RWPE2 (cell line): ENCODE measurements at regions not wholly inside any gene's neighbourhood (a gene's known extent, or its start where the extent isn't known, plus 50 kb on each side); places are given as distances from the start of the nearest gene placed in this dataset.

Experiments used
- ATAC-seq: fragments of 200-7000 bp; cut with Tn5 transposase; 3 replicates; pipeline ENCODE4 v1.9.1; 2021; ENCODE audit warnings: low read depth
- DNase-seq: peaks from one replicate; pipeline ENCODE4 v3.0.0-alpha.2; 2020; ENCODE audit warnings: low spot score
- H3K27ac ChIP-seq: fragments of 450-650 bp; 2 replicates; pipeline ENCODE4 v1.5.1; 2017; ENCODE audit warnings: mild to moderate bottlenecking; ENCODE audit not compliant: poor library complexity, severe bottlenecking
- H3K27me3 ChIP-seq: fragments of 250-450 bp; sonication (Bioruptor Pico); 2 replicates; pipeline ENCODE4 v1.5.1; 2021; ENCODE audit warnings: mild to moderate bottlenecking, moderate library complexity; ENCODE audit not compliant: insufficient read depth, poor library complexity, severe bottlenecking
- H3K36me3 ChIP-seq: fragments of 250-450 bp; sonication (Bioruptor Pico); 2 replicates; pipeline ENCODE4 v1.5.1; 2020; ENCODE audit warnings: low read depth, mild to moderate bottlenecking, moderate library complexity
- H3K4me1 ChIP-seq: fragments of 250-450 bp; sonication (Bioruptor Pico); 2 replicates; pipeline ENCODE4 v1.5.1; 2021; ENCODE audit warnings: mild to moderate bottlenecking, moderate library complexity; ENCODE audit not compliant: insufficient read depth, poor library complexity, severe bottlenecking
- H3K4me3 ChIP-seq: fragments of 250-450 bp; sonication (Bioruptor Pico); 2 replicates; pipeline ENCODE4 v1.5.1; 2021; ENCODE audit warnings: mild to moderate bottlenecking, moderate library complexity; ENCODE audit not compliant: severe bottlenecking
- H3K9me3 ChIP-seq: fragments of 250-450 bp; sonication (Bioruptor Pico); 2 replicates; pipeline ENCODE4 v1.5.1; 2021; ENCODE audit warnings: mild to moderate bottlenecking, moderate library complexity; ENCODE audit not compliant: severe bottlenecking
- TF ChIP-seq, protein P1 (sequence below): fragments of 450-650 bp; IDR thresholded peaks from one replicate; pipeline ENCODE4 v1.5.1; 2017; ENCODE audit warnings: mild to moderate bottlenecking, moderate library complexity; ENCODE audit not compliant: poor library complexity, severe bottlenecking

DNA sequence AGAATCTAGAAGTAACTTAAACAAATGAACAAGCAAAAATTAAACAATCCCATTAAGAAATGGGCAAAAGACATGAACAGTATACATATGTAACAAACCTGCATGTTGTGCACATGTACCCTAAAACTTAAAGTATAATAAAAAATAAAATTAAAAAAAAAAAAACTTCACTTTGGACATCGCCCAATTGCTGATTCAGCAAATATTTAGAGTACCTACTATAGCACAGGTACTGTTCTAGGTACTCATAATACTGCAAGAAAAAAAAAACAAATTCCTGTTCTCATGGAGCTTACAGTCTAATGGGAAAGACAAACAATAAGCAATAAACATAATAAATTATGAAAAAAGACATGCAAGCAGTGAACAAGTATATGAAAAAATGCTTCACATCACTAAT is 501.5 kb upstream of the HS3ST5 start:
- H3K27ac ChIP-seq, result no peak overlapping the region
- H3K27me3 ChIP-seq, result no peaks in the 10 kb centered on the region
- H3K9me3 ChIP-seq, result no peaks in the 10 kb centered on the region
- no peaks in the 10 kb centered on the region for H3K36me3 ChIP-seq
- no peaks in the 10 kb centered on the region for H3K4me1 ChIP-seq
- DNase-seq (no peak), ATAC-seq (no peak)
- TF ChIP-seq, protein P1, sequence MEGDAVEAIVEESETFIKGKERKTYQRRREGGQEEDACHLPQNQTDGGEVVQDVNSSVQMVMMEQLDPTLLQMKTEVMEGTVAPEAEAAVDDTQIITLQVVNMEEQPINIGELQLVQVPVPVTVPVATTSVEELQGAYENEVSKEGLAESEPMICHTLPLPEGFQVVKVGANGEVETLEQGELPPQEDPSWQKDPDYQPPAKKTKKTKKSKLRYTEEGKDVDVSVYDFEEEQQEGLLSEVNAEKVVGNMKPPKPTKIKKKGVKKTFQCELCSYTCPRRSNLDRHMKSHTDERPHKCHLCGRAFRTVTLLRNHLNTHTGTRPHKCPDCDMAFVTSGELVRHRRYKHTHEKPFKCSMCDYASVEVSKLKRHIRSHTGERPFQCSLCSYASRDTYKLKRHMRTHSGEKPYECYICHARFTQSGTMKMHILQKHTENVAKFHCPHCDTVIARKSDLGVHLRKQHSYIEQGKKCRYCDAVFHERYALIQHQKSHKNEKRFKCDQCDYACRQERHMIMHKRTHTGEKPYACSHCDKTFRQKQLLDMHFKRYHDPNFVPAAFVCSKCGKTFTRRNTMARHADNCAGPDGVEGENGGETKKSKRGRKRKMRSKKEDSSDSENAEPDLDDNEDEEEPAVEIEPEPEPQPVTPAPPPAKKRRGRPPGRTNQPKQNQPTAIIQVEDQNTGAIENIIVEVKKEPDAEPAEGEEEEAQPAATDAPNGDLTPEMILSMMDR, result no peak
- no peak overlapping the region for H3K4me3 ChIP-seq

DNA sequence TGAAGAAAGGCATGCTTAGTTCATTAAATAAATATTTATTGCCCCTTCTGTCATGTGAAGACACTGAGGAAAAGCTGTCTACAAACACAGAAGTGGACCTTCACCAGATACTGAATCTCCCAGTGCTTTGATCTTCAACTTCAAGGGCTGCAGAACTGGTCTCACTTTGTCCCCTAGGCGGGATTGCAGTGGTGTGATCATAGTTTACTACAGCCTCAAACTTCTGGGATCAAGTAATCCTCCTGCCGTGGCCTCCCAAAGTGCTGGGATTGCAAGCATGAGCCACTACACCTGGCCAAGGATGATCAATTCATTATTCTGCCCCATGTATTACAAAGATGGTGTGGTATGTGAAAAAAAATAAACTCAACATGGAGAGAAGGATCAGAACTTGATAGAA is 496.2 kb upstream of the HS3ST5 start:
- Histone ChIP-seq H3K9me3 (no peaks in the 10 kb centered on the region), H3K4me1 (no peaks in the 10 kb centered on the region), H3K36me3 (no peaks in the 10 kb centered on the region), H3K4me3 (no peak overlapping the region), H3K27ac (no peak overlapping the region), H3K27me3 (no peaks in the 10 kb centered on the region)
- no peak for DNase-seq
- no peak for ATAC-seq
- TF ChIP-seq, protein P1, result no peak

DNA sequence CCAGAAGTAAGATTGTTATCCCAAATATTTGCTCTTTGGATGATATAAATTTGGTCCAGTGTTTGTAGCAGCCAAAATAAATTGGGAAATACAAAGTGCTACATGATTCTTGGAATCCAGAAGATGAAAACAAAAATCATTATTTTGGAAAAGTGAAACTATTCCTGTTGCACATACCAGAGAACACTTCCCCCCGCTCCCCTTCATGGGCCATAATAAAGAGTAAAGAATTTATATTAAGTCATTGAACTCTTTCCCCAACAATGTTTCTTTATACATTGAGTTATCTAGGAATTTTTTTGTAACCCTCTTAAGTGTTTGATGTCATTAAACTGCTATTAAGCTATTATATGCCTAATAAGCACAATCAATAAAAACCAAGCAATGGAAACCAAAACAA is 490.4 kb upstream of the HS3ST5 start:
- DNase-seq, result no peak
- Histone ChIP-seq H3K27ac (no peak overlapping the region), H3K9me3 (no peaks in the 10 kb centered on the region), H3K4me3 (no peak overlapping the region), H3K4me1 (no peaks in the 10 kb centered on the region), H3K36me3 (no peaks in the 10 kb centered on the region), H3K27me3 (peaks cover 4% of the 10 kb centered on the region)
- ATAC-seq, result no peak
- TF ChIP-seq, protein P1, result no peak

DNA sequence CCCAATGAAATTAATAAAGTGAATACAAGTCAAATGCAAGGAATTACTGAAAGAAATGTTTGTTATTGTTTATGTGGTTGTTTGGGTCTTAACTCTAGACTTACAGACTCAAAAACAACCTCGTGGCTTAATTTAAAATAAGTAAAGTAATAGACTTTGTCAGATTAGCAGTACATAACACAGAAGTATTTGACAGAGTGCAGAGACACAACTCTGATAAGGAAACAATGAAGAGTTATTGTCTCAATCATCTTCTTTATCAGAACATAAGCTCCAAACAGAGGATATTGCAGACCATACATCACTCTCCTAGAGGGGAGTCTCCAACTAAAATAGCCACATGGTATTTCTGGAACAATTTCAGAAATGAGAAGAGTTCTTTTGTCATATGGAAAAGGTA is 487.7 kb upstream of the HS3ST5 start:
- H3K4me1 ChIP-seq, result no peaks in the 10 kb centered on the region
- ATAC-seq, result no peak
- H3K4me3 ChIP-seq, result no peak overlapping the region
- DNase-seq, result no peak
- peaks cover 4% of the 10 kb centered on the region for H3K27me3 ChIP-seq
- no peak overlapping the region for H3K27ac ChIP-seq
- TF ChIP-seq, protein P1, result no peak
- H3K9me3 ChIP-seq, result no peaks in the 10 kb centered on the region
- no peaks in the 10 kb centered on the region for H3K36me3 ChIP-seq

DNA sequence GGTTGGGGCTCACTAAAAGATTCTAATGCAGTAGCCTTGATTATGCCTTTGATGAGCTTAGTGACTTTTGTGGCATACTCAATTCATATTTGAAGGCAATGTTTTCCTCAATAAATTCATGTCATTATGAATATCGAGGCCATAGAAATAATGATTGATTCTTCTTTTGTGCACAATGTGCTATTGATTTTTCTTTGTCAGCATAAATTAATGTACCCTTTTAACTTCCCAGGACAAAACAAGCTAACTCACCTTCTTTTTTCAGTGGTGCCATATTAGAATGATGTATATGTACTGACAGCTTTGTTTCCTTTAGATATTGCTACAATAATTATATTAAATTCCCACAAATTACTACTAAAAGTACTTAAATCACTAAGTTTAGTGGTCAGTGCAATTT is 484.3 kb upstream of the HS3ST5 start:
- Histone ChIP-seq H3K9me3 (no peaks in the 10 kb centered on the region), H3K4me3 (no peak overlapping the region), H3K27ac (no peak overlapping the region), H3K36me3 (no peaks in the 10 kb centered on the region), H3K4me1 (no peaks in the 10 kb centered on the region), H3K27me3 (no peaks in the 10 kb centered on the region)
- TF ChIP-seq, protein P1, result no peak
- ATAC-seq (no peak), DNase-seq (no peak)
